ENCODE measurements at regions not wholly inside any gene's neighbourhood (a gene's known extent, or its start where the extent isn't known, plus 50 kb on each side); places are given as distances from the start of the nearest gene placed in this dataset.

DNA sequence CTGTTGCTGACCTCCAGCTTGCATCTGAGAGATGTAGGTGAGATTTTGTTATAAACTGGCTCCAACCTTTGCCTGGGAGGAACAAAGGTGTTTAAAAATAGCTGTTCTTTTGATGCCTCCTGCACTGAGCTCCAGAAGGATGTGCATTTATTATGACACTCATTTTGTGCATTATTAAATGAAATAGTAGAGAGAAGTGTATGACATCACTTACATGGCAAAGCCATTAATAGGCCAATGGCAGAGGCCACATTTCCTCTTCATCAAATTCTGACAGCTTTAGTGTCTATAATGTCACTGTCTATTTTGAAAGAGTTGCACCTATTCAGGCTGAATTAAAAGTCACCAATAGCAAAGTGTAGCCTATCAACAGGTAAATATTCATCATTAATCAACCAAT lies 564.6 kb downstream of the FLRT2 start:
- H3K9me3 Mint-ChIP-seq, result peaks cover 3 to 6% of the 10 kb centered on the region in 2 donors
- no peaks in the 10 kb centered on the region for H3K36me3 ChIP-seq (ENCODE audit: control insufficient read depth, insufficient read depth, low read length)
- no peaks in the 10 kb centered on the region for H3K4me1 ChIP-seq (ENCODE audit: control insufficient read depth, insufficient read depth, low read length)
- no peak overlapping the region for H3K27ac ChIP-seq (ENCODE audit: low read length)
- no peaks in the 10 kb centered on the region for H3K36me3 Mint-ChIP-seq
- no peak overlapping the region for H3K4me3 Mint-ChIP-seq
- no peaks in the 10 kb centered on the region for H3K27me3 Mint-ChIP-seq (ENCODE audit: low read depth in 2 of 2)
- TF ChIP-seq, protein P1, sequence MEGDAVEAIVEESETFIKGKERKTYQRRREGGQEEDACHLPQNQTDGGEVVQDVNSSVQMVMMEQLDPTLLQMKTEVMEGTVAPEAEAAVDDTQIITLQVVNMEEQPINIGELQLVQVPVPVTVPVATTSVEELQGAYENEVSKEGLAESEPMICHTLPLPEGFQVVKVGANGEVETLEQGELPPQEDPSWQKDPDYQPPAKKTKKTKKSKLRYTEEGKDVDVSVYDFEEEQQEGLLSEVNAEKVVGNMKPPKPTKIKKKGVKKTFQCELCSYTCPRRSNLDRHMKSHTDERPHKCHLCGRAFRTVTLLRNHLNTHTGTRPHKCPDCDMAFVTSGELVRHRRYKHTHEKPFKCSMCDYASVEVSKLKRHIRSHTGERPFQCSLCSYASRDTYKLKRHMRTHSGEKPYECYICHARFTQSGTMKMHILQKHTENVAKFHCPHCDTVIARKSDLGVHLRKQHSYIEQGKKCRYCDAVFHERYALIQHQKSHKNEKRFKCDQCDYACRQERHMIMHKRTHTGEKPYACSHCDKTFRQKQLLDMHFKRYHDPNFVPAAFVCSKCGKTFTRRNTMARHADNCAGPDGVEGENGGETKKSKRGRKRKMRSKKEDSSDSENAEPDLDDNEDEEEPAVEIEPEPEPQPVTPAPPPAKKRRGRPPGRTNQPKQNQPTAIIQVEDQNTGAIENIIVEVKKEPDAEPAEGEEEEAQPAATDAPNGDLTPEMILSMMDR (IDR thresholded peaks at IDR 0.05), result no peak
- no peak overlapping the region for H3K4me3 ChIP-seq (ENCODE audit: low read length)
- no peak overlapping the region for H3K27ac Mint-ChIP-seq
- DNase-seq, result no peak
- ATAC-seq, result no peak
- intact Hi-C loops (cut with micrococcal nuclease), result no loop called here
- H3K4me1 Mint-ChIP-seq, result peaks cover 0 to 4% of the 10 kb centered on the region in 2 donors
- H3K9me3 ChIP-seq (ENCODE audit: control insufficient read depth, insufficient read depth, low read length), result no peaks in the 10 kb centered on the region
- no peaks in the 10 kb centered on the region for H3K27me3 ChIP-seq (ENCODE audit: control insufficient read depth, insufficient read depth, low read length)

- intact Hi-C loops (cut with micrococcal nuclease), result no loop called here
- TF ChIP-seq, protein P1 (IDR thresholded peaks at IDR 0.05), result no peak
- Mint-ChIP-seq H3K9me3 (peaks cover 0 to 6% of the 10 kb centered on the region in 2 donors), H3K4me1 (peaks cover 0 to 10% of the 10 kb centered on the region in 2 donors), H3K27me3 (ENCODE audit: low read depth in 2 of 2) (no peaks in the 10 kb centered on the region), H3K36me3 (no peaks in the 10 kb centered on the region), H3K27ac (no peak overlapping the region), H3K4me3 (no peak overlapping the region)
- no peak overlapping the region for H3K4me3 ChIP-seq (ENCODE audit: low read length)
- no CpG with 5 or more reads among the region's 1 CpG for WGBS (ENCODE audit: insufficient coverage)
- no peaks in the 10 kb centered on the region for H3K9me3 ChIP-seq (ENCODE audit: control insufficient read depth, insufficient read depth, low read length)
- no peaks in the 10 kb centered on the region for H3K36me3 ChIP-seq (ENCODE audit: control insufficient read depth, insufficient read depth, low read length)
- DNase-seq (no peak), ATAC-seq (no peak)
- no peaks in the 10 kb centered on the region for H3K4me1 ChIP-seq (ENCODE audit: control insufficient read depth, insufficient read depth, low read length)
- no peaks in the 10 kb centered on the region for H3K27me3 ChIP-seq (ENCODE audit: control insufficient read depth, insufficient read depth, low read length)
- no peak overlapping the region for H3K27ac ChIP-seq (ENCODE audit: low read length)
Observed at GRCh38 chr14:86091811-86092210, 561.9 kb downstream of the FLRT2 start.

DNA sequence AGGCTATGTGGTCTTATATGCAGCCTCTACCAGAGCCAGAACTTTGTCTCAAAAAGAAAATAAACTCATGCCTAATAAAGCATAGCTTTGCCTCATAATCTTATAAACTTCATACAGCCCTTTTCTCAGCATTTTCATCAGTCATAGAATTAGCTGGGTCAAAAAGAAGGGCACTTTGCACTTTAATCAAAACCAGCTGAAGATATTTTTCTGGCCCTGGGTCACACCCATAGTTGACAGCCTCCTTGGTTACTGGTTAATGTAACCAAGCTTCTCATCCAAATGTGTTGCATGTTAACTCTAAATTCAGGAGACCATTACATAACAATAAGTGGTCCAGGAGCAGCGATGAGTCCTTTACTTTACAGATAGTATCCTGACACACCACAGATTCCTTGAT lies 558.2 kb downstream of the FLRT2 start:
- H3K27ac ChIP-seq (ENCODE audit: low read length), result no peak overlapping the region
- Mint-ChIP-seq H3K27ac (no peak overlapping the region), H3K27me3 (ENCODE audit: low read depth in 2 of 2) (no peaks in the 10 kb centered on the region), H3K4me3 (no peak overlapping the region), H3K9me3 (peaks cover 0 to 6% of the 10 kb centered on the region in 2 donors), H3K36me3 (no peaks in the 10 kb centered on the region), H3K4me1 (peaks cover 4 to 21% of the 10 kb centered on the region in 2 donors)
- intact Hi-C loops (cut with micrococcal nuclease), result no loop called here
- DNase-seq (no peak), ATAC-seq (no peak)
- TF ChIP-seq, protein P1 (IDR thresholded peaks at IDR 0.05), result no peak
- H3K27me3 ChIP-seq (ENCODE audit: control insufficient read depth, insufficient read depth, low read length), result no peaks in the 10 kb centered on the region
- H3K9me3 ChIP-seq (ENCODE audit: control insufficient read depth, insufficient read depth, low read length), result no peaks in the 10 kb centered on the region
- no peak overlapping the region for H3K4me3 ChIP-seq (ENCODE audit: low read length)
- no peaks in the 10 kb centered on the region for H3K4me1 ChIP-seq (ENCODE audit: control insufficient read depth, insufficient read depth, low read length)
- 96% methylated on average over 1 of the region's 1 CpG for WGBS (ENCODE audit: insufficient coverage)
- no peaks in the 10 kb centered on the region for H3K36me3 ChIP-seq (ENCODE audit: control insufficient read depth, insufficient read depth, low read length)

DNA sequence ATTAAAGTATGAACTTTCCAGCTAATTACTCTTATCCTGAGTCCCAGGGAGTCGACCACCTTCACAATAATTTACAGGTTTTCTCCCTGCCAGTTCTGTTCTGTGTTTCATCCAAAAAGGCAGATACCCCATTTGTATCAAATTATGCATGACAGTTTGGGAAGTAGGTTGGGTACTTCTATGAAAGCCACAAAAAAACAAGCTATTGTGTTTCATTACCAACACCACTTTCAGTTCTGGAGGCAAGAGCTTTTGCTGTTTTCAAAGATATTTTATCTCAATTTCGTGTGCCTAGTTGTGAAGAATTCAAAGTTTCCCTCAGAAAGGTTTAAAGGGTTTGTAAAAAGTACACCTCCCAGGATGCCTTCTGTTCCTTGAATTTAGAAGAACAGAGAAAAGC lies 557.4 kb downstream of the FLRT2 start:
- intact Hi-C loops (cut with micrococcal nuclease), result no loop called here
- H3K4me1 ChIP-seq (ENCODE audit: control insufficient read depth, insufficient read depth, low read length), result no peaks in the 10 kb centered on the region
- Mint-ChIP-seq H3K4me3 (no peak overlapping the region), H3K9me3 (peaks cover 0 to 3% of the 10 kb centered on the region in 2 donors), H3K36me3 (no peaks in the 10 kb centered on the region), H3K27ac (no peak overlapping the region), H3K4me1 (peaks cover 4 to 22% of the 10 kb centered on the region in 2 donors), H3K27me3 (ENCODE audit: low read depth in 2 of 2) (no peaks in the 10 kb centered on the region)
- H3K4me3 ChIP-seq (ENCODE audit: low read length), result no peak overlapping the region
- DNase-seq, result no peak
- no peaks in the 10 kb centered on the region for H3K36me3 ChIP-seq (ENCODE audit: control insufficient read depth, insufficient read depth, low read length)
- ATAC-seq, result no peak
- 0% methylated on average over 2 of the region's 2 CpGs for WGBS (ENCODE audit: insufficient coverage)
- no peaks in the 10 kb centered on the region for H3K27me3 ChIP-seq (ENCODE audit: control insufficient read depth, insufficient read depth, low read length)
- H3K9me3 ChIP-seq (ENCODE audit: control insufficient read depth, insufficient read depth, low read length), result no peaks in the 10 kb centered on the region
- TF ChIP-seq, protein P1 (IDR thresholded peaks at IDR 0.05), result no peak
- no peak overlapping the region for H3K27ac ChIP-seq (ENCODE audit: low read length)
